Progenitor cell of endocrine pancreas (in vitro differentiated cells): ENCODE measurements at regions not wholly inside any gene's neighbourhood (a gene's known extent, or its start where the extent isn't known, plus 50 kb on each side); places are given as distances from the start of the nearest gene placed in this dataset.
"Not testable (repeated sequence)": the region's sequence is repeated elsewhere in the genome, so short reads cannot be mapped to it uniquely, and the experiment has no call there.

ENCODE experiments used
- DNase-seq: peaks from one replicate; pipeline ENCODE4 v3.0.0; 2021; ENCODE audit warnings: low spot score; ENCODE audit not compliant: unreplicated experiment
- H3K27ac Mint-ChIP-seq: 2 replicates; pipeline ENCODE4 v1.8.0; 2021; ENCODE audit warnings: mild to moderate bottlenecking, moderate library complexity, mixed read lengths
- H3K27me3 Mint-ChIP-seq: 2 replicates; pipeline ENCODE4 v1.8.0; 2021; ENCODE audit warnings: mixed read lengths
- H3K36me3 Mint-ChIP-seq: 2 replicates; pipeline ENCODE4 v1.8.0; 2022; ENCODE audit warnings: mixed read lengths; ENCODE audit not compliant: insufficient read depth
- H3K4me1 Mint-ChIP-seq: 2 replicates; pipeline ENCODE4 v1.8.0; 2021; ENCODE audit warnings: low read depth, mixed read lengths
- H3K4me3 Mint-ChIP-seq: 2 replicates; pipeline ENCODE4 v1.8.0; 2021; ENCODE audit warnings: low read depth, mild to moderate bottlenecking, moderate library complexity, mixed read lengths
- H3K9me3 Mint-ChIP-seq: 2 replicates; pipeline ENCODE4 v1.8.0; 2021; ENCODE audit warnings: low read depth, mixed read lengths
- TF ChIP-seq, protein P1 (sequence below): fragments of 200-600 bp; sonication (generic); IDR thresholded peaks from one replicate; pipeline ENCODE4 v1.5.0; 2021; ENCODE audit warnings: antibody characterized with exemption, mild to moderate bottlenecking; ENCODE audit not compliant: unreplicated experiment

- H3K4me1 Mint-ChIP-seq, result peaks cover 2% of the 10 kb centered on the region
- H3K27me3 Mint-ChIP-seq, result peaks cover 37% of the 10 kb centered on the region
- no peak overlapping the region for H3K4me3 Mint-ChIP-seq
- no peak overlapping the region for H3K27ac Mint-ChIP-seq
- no peak for DNase-seq
- TF ChIP-seq, protein P1, sequence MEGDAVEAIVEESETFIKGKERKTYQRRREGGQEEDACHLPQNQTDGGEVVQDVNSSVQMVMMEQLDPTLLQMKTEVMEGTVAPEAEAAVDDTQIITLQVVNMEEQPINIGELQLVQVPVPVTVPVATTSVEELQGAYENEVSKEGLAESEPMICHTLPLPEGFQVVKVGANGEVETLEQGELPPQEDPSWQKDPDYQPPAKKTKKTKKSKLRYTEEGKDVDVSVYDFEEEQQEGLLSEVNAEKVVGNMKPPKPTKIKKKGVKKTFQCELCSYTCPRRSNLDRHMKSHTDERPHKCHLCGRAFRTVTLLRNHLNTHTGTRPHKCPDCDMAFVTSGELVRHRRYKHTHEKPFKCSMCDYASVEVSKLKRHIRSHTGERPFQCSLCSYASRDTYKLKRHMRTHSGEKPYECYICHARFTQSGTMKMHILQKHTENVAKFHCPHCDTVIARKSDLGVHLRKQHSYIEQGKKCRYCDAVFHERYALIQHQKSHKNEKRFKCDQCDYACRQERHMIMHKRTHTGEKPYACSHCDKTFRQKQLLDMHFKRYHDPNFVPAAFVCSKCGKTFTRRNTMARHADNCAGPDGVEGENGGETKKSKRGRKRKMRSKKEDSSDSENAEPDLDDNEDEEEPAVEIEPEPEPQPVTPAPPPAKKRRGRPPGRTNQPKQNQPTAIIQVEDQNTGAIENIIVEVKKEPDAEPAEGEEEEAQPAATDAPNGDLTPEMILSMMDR, result no peak
- no peaks in the 10 kb centered on the region for H3K9me3 Mint-ChIP-seq
- H3K36me3 Mint-ChIP-seq, result no peaks in the 10 kb centered on the region
Observed at GRCh38 chr12:114152066-114152465, 185.9 kb upstream of the RBM19 start.

GRCh38 chr12:114150584-114150983 is 184.5 kb upstream of the RBM19 start:
- H3K27me3 Mint-ChIP-seq, result peaks cover 41% of the 10 kb centered on the region
- H3K4me1 Mint-ChIP-seq, result not testable (repeated sequence)

GRCh38 chr12:114141921-114142564 is 175.9 kb upstream of the RBM19 start:
- TF ChIP-seq, protein P1, result no peak
- Mint-ChIP-seq H3K27me3 (peaks cover 10% of the 10 kb centered on the region), H3K4me3 (no peak overlapping the region), H3K27ac (no peak overlapping the region), H3K4me1 (no peaks in the 10 kb centered on the region), H3K9me3 (no peaks in the 10 kb centered on the region), H3K36me3 (no peaks in the 10 kb centered on the region)
- DNase-seq, result no peak

More at GRCh38 chr12:114150584-114150983, 184.5 kb upstream of the RBM19 start:
- not testable (repeated sequence) for H3K9me3 Mint-ChIP-seq, DNase-seq, H3K27ac Mint-ChIP-seq, H3K36me3 Mint-ChIP-seq, H3K4me3 Mint-ChIP-seq

DNA sequence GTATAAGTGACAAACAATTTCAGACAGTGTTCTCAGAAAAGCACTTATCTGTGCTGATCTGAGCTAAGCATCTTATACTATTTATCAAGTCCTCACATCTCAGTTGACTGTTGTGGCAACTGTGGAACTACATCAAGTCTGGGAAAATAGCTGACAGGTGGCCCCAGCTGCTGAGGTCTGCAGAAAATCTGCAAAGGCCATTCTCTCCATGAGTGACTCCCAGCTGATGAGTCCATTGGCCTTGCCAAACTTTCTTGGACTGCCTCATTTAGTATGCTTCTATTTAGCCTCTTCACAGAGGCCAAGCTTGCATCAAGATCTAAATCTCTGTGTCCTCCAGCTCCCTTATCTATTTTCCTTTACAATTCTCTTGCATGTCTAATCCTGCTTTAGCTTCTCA is 174.5 kb upstream of the RBM19 start:
- H3K4me3 Mint-ChIP-seq, result no peak overlapping the region
- peaks cover 3% of the 10 kb centered on the region for H3K27me3 Mint-ChIP-seq
- no peaks in the 10 kb centered on the region for H3K36me3 Mint-ChIP-seq
- TF ChIP-seq, protein P1, result no peak
- no peak overlapping the region for H3K27ac Mint-ChIP-seq
- no peaks in the 10 kb centered on the region for H3K4me1 Mint-ChIP-seq
- no peak for DNase-seq
- H3K9me3 Mint-ChIP-seq, result no peaks in the 10 kb centered on the region

- no peak overlapping the region for H3K27ac Mint-ChIP-seq
- H3K4me1 Mint-ChIP-seq, result no peaks in the 10 kb centered on the region
- H3K9me3 Mint-ChIP-seq, result no peaks in the 10 kb centered on the region
- peaks cover 10% of the 10 kb centered on the region for H3K27me3 Mint-ChIP-seq
- no peak for DNase-seq
- TF ChIP-seq, protein P1, result no peak
- H3K4me3 Mint-ChIP-seq, result no peak overlapping the region
- H3K36me3 Mint-ChIP-seq, result no peaks in the 10 kb centered on the region
Observed at GRCh38 chr12:114136631-114137030, 170.5 kb upstream of the RBM19 start.

- Mint-ChIP-seq H3K4me1 (no peaks in the 10 kb centered on the region), H3K27ac (no peak overlapping the region), H3K36me3 (no peaks in the 10 kb centered on the region), H3K27me3 (peaks cover 10% of the 10 kb centered on the region), H3K4me3 (no peak overlapping the region), H3K9me3 (no peaks in the 10 kb centered on the region)
- TF ChIP-seq, protein P1, result no peak
- no peak for DNase-seq
Observed at GRCh38 chr12:114134922-114135321, 168.8 kb upstream of the RBM19 start.
